Right atrium auricular region (tissue), 2 donors: ENCODE measurements at regions not wholly inside any gene's neighbourhood (a gene's known extent, or its start where the extent isn't known, plus 50 kb on each side); places are given as distances from the start of the nearest gene placed in this dataset.
"Not testable (repeated sequence)": the region's sequence is repeated elsewhere in the genome, so short reads cannot be mapped to it uniquely, and the experiment has no call there.

Source experiments
- DNase-seq: peaks from one replicate; pipeline ENCODE4 v3.0.0-alpha.2; 2019; ENCODE audit warnings: low spot score
- H3K27ac ChIP-seq, 2 donors: fragments of 200-600 bp; sonication (generic); 1 replicate in 1 of 2; 2 replicates in 1 of 2; pipeline ENCODE4 v1.5.1; 2016 to 2019
- H3K27me3 ChIP-seq, 2 donors: fragments of 200-600 bp; sonication (generic); one replicate each; pipeline versions ENCODE4 v1.5.1 to v1.6.0; 2017 to 2019
- H3K36me3 ChIP-seq: fragments of 200-600 bp; sonication (generic); one replicate; pipeline ENCODE4 v1.5.1; 2016
- H3K4me1 ChIP-seq, 2 donors: fragments of 200-600 bp; sonication (generic); one replicate each; pipeline versions ENCODE4 v1.5.1 to v1.6.0; 2017 to 2019
- H3K4me3 ChIP-seq, 2 donors: fragments of 200-600 bp; sonication (generic); 1 replicate in 1 of 2; 2 replicates in 1 of 2; pipeline ENCODE4 v1.5.1; 2017 to 2019; ENCODE audit warnings: mild to moderate bottlenecking in 1 of 2, moderate library complexity in 1 of 2
- H3K9me3 ChIP-seq, 2 donors: fragments of 200-600 bp; sonication (generic); one replicate each; pipeline ENCODE4 v1.5.1; 2019
- TF ChIP-seq, protein P1 (sequence below), 2 donors: fragments of 200-600 bp; sonication (generic); IDR thresholded peaks; one replicate each; pipeline ENCODE4 v1.5.1; 2019; ENCODE audit warnings: antibody characterized with exemption in 2 of 2

DNA sequence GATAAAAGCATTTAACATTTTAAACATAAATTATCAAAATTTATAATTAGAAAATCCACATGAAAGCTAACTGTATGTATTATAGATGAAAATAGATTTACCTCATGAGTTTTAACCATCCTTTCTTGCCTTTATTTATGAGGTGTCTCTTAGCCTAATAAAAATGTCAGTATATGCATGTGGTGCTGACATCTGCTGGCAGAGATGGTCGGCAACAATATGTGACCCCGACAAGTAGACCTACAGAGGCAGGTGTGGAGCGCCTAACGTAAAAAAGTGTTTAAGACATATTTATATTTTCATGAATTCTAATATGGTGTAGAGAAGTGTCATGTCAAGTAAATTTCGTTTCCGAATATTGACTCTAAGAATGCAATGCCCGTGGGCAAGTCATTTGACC lies 149.0 kb upstream of the FUT9 start:
- H3K27me3 ChIP-seq, result no peaks in the 10 kb centered on the region
- H3K9me3 ChIP-seq, result no peaks in the 10 kb centered on the region
- no peaks in the 10 kb centered on the region for H3K36me3 ChIP-seq
- no peak for DNase-seq
- TF ChIP-seq, protein P1, sequence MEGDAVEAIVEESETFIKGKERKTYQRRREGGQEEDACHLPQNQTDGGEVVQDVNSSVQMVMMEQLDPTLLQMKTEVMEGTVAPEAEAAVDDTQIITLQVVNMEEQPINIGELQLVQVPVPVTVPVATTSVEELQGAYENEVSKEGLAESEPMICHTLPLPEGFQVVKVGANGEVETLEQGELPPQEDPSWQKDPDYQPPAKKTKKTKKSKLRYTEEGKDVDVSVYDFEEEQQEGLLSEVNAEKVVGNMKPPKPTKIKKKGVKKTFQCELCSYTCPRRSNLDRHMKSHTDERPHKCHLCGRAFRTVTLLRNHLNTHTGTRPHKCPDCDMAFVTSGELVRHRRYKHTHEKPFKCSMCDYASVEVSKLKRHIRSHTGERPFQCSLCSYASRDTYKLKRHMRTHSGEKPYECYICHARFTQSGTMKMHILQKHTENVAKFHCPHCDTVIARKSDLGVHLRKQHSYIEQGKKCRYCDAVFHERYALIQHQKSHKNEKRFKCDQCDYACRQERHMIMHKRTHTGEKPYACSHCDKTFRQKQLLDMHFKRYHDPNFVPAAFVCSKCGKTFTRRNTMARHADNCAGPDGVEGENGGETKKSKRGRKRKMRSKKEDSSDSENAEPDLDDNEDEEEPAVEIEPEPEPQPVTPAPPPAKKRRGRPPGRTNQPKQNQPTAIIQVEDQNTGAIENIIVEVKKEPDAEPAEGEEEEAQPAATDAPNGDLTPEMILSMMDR (IDR thresholded peaks at IDR 0.05), result peak in 1 of 2 donors; percentile 57
- no peak overlapping the region for H3K4me3 ChIP-seq
- H3K27ac ChIP-seq, result no peak overlapping the region
- no peaks in the 10 kb centered on the region for H3K4me1 ChIP-seq

DNA sequence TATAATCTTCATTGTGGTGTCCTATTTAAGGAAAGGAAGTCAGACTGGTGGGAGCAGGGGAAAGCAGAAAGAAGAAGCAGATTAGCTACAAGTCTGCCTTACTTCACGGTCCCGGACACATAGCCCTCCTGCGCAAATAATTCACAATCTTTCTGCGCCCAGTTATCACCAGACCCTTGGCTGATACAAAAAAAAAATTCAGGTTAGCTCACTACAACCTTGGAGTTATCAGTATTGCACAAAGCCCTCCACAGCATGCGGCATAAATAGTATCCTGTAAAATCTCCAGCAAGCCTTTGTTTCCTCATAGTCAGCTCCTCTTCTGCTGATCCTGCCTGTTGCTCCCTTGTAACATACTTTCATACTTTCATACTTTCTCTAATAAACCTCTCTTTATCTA lies 148.6 kb upstream of the FUT9 start:
- H3K4me1 ChIP-seq, result no peaks in the 10 kb centered on the region
- DNase-seq, result no peak
- no peaks in the 10 kb centered on the region for H3K27me3 ChIP-seq
- no peaks in the 10 kb centered on the region for H3K36me3 ChIP-seq
- TF ChIP-seq, protein P1 (IDR thresholded peaks at IDR 0.05), result no peak
- H3K4me3 ChIP-seq, result no peak overlapping the region
- no peak overlapping the region for H3K27ac ChIP-seq
- no peaks in the 10 kb centered on the region for H3K9me3 ChIP-seq

DNA sequence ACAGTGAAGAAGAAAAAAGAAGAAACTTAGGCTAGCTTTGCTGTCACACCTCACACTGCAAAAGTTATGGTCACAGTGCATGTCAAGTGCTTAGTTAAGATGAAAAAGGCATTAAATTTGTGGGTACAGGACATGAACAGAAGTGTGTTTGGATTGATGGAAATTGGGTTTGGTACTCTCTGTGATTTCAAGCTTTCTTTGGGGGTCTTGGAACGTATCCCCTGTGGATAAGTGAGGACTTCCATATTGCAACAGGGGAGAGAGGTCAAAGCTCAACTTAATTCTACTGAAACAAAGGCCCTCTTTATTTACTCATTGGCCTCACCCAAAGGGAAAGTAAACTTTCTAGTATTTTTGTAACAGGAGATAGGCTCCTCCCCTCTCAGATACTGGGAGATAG lies 138.3 kb upstream of the FUT9 start:
- no peak overlapping the region for H3K27ac ChIP-seq
- H3K36me3 ChIP-seq, result no peaks in the 10 kb centered on the region
- no peak for DNase-seq
- no peak overlapping the region for H3K4me3 ChIP-seq
- no peaks in the 10 kb centered on the region for H3K4me1 ChIP-seq
- no peaks in the 10 kb centered on the region for H3K27me3 ChIP-seq
- H3K9me3 ChIP-seq, result no peaks in the 10 kb centered on the region
- TF ChIP-seq, protein P1 (IDR thresholded peaks at IDR 0.05), result no peak

DNA sequence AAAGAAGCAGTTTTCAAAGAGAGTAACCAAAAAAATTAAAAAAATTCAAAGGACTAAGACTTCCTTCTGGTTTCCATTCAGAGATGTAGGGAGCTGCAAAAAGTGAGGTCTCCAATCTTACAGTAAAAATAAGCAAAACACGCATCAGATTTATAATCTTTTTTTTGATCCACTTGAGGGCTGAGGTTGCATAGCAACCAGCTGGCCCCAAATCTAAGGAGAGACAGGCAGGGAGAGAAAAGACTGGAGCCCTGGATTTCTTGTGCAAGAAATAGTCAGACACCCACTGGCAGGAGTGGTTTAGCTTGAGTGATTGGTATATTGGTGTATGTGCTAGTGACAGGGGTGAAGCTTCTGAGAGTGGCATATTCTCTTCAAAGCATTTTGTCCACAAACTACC lies 135.9 kb upstream of the FUT9 start:
- DNase-seq, result no peak
- H3K9me3 ChIP-seq, result no peaks in the 10 kb centered on the region

DNA sequence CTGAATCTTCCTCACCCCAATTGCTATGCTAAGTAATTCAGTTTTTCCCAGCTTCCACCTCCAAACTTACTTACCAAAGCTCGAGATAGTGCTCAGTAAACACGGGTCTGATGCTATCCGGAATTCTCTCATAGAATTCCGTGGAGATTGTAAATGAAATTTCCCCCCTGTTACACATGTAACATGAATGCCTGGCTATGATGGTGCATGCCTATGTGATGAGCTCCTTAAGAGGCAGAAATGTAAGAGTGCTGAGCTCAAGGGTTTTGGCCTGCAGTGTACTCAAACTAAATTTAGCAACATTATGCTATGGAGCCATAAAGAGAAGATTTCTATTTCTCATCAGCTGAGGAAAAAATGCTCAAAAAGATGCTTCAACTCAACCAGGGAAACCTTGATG lies 133.4 kb upstream of the FUT9 start:
- Histone ChIP-seq H3K36me3 (no peaks in the 10 kb centered on the region), H3K4me3 (no peak overlapping the region), H3K27me3 (no peaks in the 10 kb centered on the region), H3K9me3 (no peaks in the 10 kb centered on the region), H3K4me1 (no peaks in the 10 kb centered on the region), H3K27ac (no peak overlapping the region)
- no peak for DNase-seq
- TF ChIP-seq, protein P1 (IDR thresholded peaks at IDR 0.05), result no peak

More for the DNA sequence above, 135.9 kb upstream of the FUT9 start:
- Histone ChIP-seq H3K4me1 (no peaks in the 10 kb centered on the region), H3K4me3 (no peak overlapping the region), H3K27ac (no peak overlapping the region), H3K36me3 (no peaks in the 10 kb centered on the region), H3K27me3 (no peaks in the 10 kb centered on the region)
- TF ChIP-seq, protein P1 (IDR thresholded peaks at IDR 0.05), result no peak

DNA sequence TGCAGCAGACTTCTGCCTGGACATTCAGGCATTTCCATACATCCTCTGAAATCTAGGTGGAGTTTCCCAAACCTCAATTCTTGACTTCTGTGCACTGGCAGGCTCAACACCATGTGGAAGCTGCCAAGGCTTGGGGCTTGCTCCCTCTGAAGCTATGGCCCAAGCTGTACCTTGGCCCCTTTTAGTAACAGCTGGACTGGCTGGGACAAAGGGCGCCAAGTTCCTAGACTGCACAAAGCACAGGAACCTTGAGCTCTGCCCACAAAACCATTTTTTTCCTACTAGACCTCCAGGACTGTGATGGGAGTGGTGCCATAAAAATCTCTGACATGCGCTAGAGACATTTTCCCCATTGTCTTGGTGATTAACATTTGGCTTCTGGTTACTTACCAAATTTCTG lies 127.1 kb upstream of the FUT9 start:
- not testable (repeated sequence) for H3K4me3 ChIP-seq, H3K36me3 ChIP-seq, H3K27ac ChIP-seq, H3K4me1 ChIP-seq, DNase-seq, H3K9me3 ChIP-seq, H3K27me3 ChIP-seq
